ENCODE measurements at regions not wholly inside any gene's neighbourhood (a gene's known extent, or its start where the extent isn't known, plus 50 kb on each side); places are given as distances from the start of the nearest gene placed in this dataset.

GRCh38 chr6:100112855-100113508 is 119.0 kb upstream of the MCHR2 start:
- no peak for TF ChIP-seq CTCF (IDR thresholded peaks at IDR 0.05; ENCODE audit: low read depth, low read length)
- no peak for DNase-seq (ENCODE audit: extremely low read depth, low read depth)

- no peak for DNase-seq (ENCODE audit: extremely low read depth, low read depth)
- TF ChIP-seq CTCF (IDR thresholded peaks at IDR 0.05; ENCODE audit: low read depth, low read length): no peak
Measured at GRCh38 chr6:100105919-100106529, 112.0 kb upstream of the MCHR2 start.

- no peak for DNase-seq (ENCODE audit: extremely low read depth, low read depth)
- TF ChIP-seq CTCF (IDR thresholded peaks at IDR 0.05; ENCODE audit: low read depth, low read length): no peak
Measured at GRCh38 chr6:100105138-100105537, 111.1 kb upstream of the MCHR2 start.

GRCh38 chr6:100103931-100104330 is 109.9 kb upstream of the MCHR2 start:
- no peak for DNase-seq (ENCODE audit: extremely low read depth, low read depth)
- TF ChIP-seq CTCF (IDR thresholded peaks at IDR 0.05; ENCODE audit: low read depth, low read length): no peak

- no peak for DNase-seq (ENCODE audit: extremely low read depth, low read depth)
- TF ChIP-seq CTCF (IDR thresholded peaks at IDR 0.05; ENCODE audit: low read depth, low read length): no peak
Measured at GRCh38 chr6:100103194-100103593, 109.2 kb upstream of the MCHR2 start.

- DNase-seq (ENCODE audit: extremely low read depth, low read depth): no peak
- no peak for TF ChIP-seq CTCF (IDR thresholded peaks at IDR 0.05; ENCODE audit: low read depth, low read length)
Measured at GRCh38 chr6:100101644-100102043, 107.6 kb upstream of the MCHR2 start.

- DNase-seq (ENCODE audit: extremely low read depth, low read depth): no peak
- no peak for TF ChIP-seq CTCF (IDR thresholded peaks at IDR 0.05; ENCODE audit: low read depth, low read length)
Measured at GRCh38 chr6:100100776-100101175, 106.8 kb upstream of the MCHR2 start.

All from AG09319 (cell line).